SK-N-SH treated with all-trans-retinoic acid at 6 μM for 48 hours (cell line): ENCODE measurements at regions not wholly inside any gene's neighbourhood (a gene's known extent, or its start where the extent isn't known, plus 50 kb on each side); places are given as distances from the start of the nearest gene placed in this dataset.

Experiments used
- ARNTL ChIP-seq: fragments of 450-650 bp; formaldehyde crosslinking; IDR thresholded peaks from 2 replicates; pipeline ENCODE4 v1.5.0; 2020; ENCODE audit warnings: low read depth, mild to moderate bottlenecking, moderate library complexity, borderline replicate concordance
- GLIS3 ChIP-seq: fragments of 250-450 bp; sonication (Bioruptor Pico); IDR thresholded peaks from 2 replicates; pipeline ENCODE4 v1.5.0; 2020; ENCODE audit warnings: mild to moderate bottlenecking, moderate library complexity
- ISL1 ChIP-seq: fragments of 250-450 bp; sonication (Bioruptor Pico); IDR thresholded peaks from 2 replicates; pipeline ENCODE4 v2.1.2; 2022; ENCODE audit warnings: mild to moderate bottlenecking, moderate library complexity
- PATZ1 ChIP-seq: fragments of 250-450 bp; sonication (Bioruptor Pico); IDR thresholded peaks from 2 replicates; pipeline ENCODE4 v1.8.0; 2020; ENCODE audit warnings: mild to moderate bottlenecking, moderate library complexity, borderline replicate concordance
- RARB ChIP-seq: fragments of 250-450 bp; sonication (Bioruptor Pico); IDR thresholded peaks from 2 replicates; pipeline ENCODE4 v1.8.0; 2021; ENCODE audit warnings: mild to moderate bottlenecking, moderate library complexity
- TCF4 ChIP-seq: fragments of 250-450 bp; sonication (Bioruptor Pico); IDR thresholded peaks from 2 replicates; pipeline ENCODE4 v1.8.0; 2021; ENCODE audit warnings: mild to moderate bottlenecking, moderate library complexity, borderline replicate concordance
- TF ChIP-seq, protein P1 (sequence below): fragments of 250-450 bp; sonication (Bioruptor Pico); IDR thresholded peaks from 2 replicates; pipeline ENCODE4 v1.5.1; 2020; ENCODE audit warnings: low read depth, mild to moderate bottlenecking, moderate library complexity
- TF ChIP-seq, protein P2 (sequence below): fragments of 250-450 bp; sonication (Bioruptor Pico); IDR thresholded peaks from 2 replicates; pipeline ENCODE4 v1.5.1; 2021; ENCODE audit warnings: mild to moderate bottlenecking, moderate library complexity

DNA sequence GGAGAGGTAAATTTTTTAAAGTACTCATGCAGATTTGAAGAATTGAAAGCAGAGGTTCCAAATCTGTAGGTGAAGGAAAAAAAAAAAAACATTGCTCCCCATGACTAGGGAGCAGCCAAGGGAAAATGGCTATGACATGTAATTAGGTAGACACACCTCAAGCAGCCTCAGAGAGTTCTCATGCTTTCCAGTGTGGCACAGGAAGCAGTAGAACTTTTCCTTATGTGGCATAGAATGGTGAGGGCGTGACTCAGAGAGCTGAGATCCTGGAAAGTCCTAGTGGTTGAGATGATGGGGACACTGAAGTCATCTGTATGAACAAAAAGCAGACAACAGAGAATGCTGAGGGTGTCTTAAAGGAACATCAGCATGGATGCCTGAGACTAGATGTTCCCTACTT lies 148.6 kb upstream of the NWD2 start:
- TF ChIP-seq RARB (CRISPR knock-in tag) (no peak), ISL1 (CRISPR knock-in tag) (no peak), GLIS3 (CRISPR knock-in tag) (no peak), TCF4 (no peak), ARNTL (CRISPR knock-in tag) (no peak), PATZ1 (CRISPR knock-in tag) (no peak)
- TF ChIP-seq, protein P1, sequence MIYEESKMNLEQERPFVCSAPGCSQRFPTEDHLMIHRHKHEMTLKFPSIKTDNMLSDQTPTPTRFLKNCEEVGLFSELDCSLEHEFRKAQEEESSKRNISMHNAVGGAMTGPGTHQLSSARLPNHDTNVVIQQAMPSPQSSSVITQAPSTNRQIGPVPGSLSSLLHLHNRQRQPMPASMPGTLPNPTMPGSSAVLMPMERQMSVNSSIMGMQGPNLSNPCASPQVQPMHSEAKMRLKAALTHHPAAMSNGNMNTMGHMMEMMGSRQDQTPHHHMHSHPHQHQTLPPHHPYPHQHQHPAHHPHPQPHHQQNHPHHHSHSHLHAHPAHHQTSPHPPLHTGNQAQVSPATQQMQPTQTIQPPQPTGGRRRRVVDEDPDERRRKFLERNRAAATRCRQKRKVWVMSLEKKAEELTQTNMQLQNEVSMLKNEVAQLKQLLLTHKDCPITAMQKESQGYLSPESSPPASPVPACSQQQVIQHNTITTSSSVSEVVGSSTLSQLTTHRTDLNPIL (CRISPR knock-in tag): no peak
- TF ChIP-seq, protein P2, sequence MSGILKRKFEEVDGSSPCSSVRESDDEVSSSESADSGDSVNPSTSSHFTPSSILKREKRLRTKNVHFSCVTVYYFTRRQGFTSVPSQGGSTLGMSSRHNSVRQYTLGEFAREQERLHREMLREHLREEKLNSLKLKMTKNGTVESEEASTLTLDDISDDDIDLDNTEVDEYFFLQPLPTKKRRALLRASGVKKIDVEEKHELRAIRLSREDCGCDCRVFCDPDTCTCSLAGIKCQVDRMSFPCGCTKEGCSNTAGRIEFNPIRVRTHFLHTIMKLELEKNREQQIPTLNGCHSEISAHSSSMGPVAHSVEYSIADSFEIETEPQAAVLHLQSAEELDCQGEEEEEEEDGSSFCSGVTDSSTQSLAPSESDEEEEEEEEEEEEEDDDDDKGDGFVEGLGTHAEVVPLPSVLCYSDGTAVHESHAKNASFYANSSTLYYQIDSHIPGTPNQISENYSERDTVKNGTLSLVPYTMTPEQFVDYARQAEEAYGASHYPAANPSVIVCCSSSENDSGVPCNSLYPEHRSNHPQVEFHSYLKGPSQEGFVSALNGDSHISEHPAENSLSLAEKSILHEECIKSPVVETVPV: no peak
